ENCODE measurements at regions not wholly inside any gene's neighbourhood (a gene's known extent, or its start where the extent isn't known, plus 50 kb on each side); places are given as distances from the start of the nearest gene placed in this dataset.

- no peak for TF ChIP-seq CTCF (IDR thresholded peaks at IDR 0.05; ENCODE audit: low read length)
- TF ChIP-seq EZH2phosphoT487 (IDR thresholded peaks at IDR 0.05; ENCODE audit: low read length), result no peak
Observed at GRCh38 chr6:141657812-141658211, 474.9 kb upstream of the GJE1 start.
